Urinary bladder (tissue), 3 donors: ENCODE measurements at regions not wholly inside any gene's neighbourhood (a gene's known extent, or its start where the extent isn't known, plus 50 kb on each side); places are given as distances from the start of the nearest gene placed in this dataset.

Experiments used
- DNase-seq: peaks from one replicate; pipeline ENCODE4 v3.0.0-alpha.2; 2015; ENCODE audit errors: extremely low spot score
- H3K27ac ChIP-seq: one replicate; pipeline ENCODE4 v1.5.1; 2013; ENCODE audit warnings: low read depth, mild to moderate bottlenecking, moderate library complexity
- H3K36me3 ChIP-seq: one replicate; pipeline ENCODE4 v1.6.1; 2013; ENCODE audit warnings: mild to moderate bottlenecking, moderate library complexity; ENCODE audit not compliant: insufficient read depth
- H3K4me1 ChIP-seq: one replicate; pipeline ENCODE4 v1.6.1; 2013; ENCODE audit warnings: mild to moderate bottlenecking, moderate library complexity; ENCODE audit not compliant: insufficient read depth
- H3K4me3 ChIP-seq: one replicate; pipeline ENCODE4 v1.5.1; 2013; ENCODE audit warnings: low read depth, low read length
- WGBS: extraction: QIAGEN DNeasy Blood & Tissue Kit; methylation state at CpG from one replicate; pipeline ENCODE4 v1.1.7; 2013; 5-methylcytosine and 5-hydroxymethylcytosine counted together
- donor health status: healthy with polysubstance abuse.
- donor health status: healthy.

DNA sequence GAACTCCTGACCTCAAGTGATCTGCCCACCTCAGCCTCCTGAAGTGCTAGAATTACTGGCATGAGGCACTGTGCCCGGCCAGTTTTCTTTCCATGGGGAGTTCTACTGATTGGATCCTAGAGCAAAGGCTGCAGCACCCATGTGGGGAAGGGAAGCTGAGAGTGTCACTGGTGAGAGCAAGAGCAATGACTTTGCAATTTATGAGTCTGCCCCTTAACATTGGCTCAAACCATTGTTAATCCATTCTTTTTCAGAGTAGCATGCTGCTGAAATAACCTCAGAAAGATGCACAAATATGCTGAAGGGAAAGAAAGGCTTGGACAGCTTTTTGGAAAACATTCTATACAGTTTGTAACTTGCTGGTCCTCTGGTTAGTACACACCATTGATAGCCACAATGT, 116.4 kb upstream of the PPARGC1A start:
- no peak overlapping the region for H3K27ac ChIP-seq
- no peaks in the 10 kb centered on the region for H3K36me3 ChIP-seq
- 100% methylated on average over 1 of the region's 1 CpG for WGBS
- DNase-seq: no peak
- no peak overlapping the region for H3K4me3 ChIP-seq
- H3K4me1 ChIP-seq: no peaks in the 10 kb centered on the region

- Histone ChIP-seq H3K27ac (no peak overlapping the region), H3K4me3 (no peak overlapping the region), H3K36me3 (no peaks in the 10 kb centered on the region), H3K4me1 (no peaks in the 10 kb centered on the region)
- WGBS: 85% methylated on average over 4 of the region's 4 CpGs
- no peak for DNase-seq
These were observed 114.1 kb upstream of the PPARGC1A start for GRCh38 chr4:24003926-24004325.

- H3K27ac ChIP-seq: no peak overlapping the region
- 68% methylated on average over 3 of the region's 3 CpGs for WGBS
- no peaks in the 10 kb centered on the region for H3K4me1 ChIP-seq
- H3K36me3 ChIP-seq: no peaks in the 10 kb centered on the region
- no peak for DNase-seq
- no peak overlapping the region for H3K4me3 ChIP-seq
These were observed 113.6 kb upstream of the PPARGC1A start for GRCh38 chr4:24003496-24003895.

GRCh38 chr4:24002330-24002966, 112.6 kb upstream of the PPARGC1A start:
- 89% methylated on average over 7 of the region's 7 CpGs for WGBS
- H3K4me1 ChIP-seq: no peaks in the 10 kb centered on the region
- H3K4me3 ChIP-seq: no peak overlapping the region
- DNase-seq: no peak
- no peaks in the 10 kb centered on the region for H3K36me3 ChIP-seq
- H3K27ac ChIP-seq: no peak overlapping the region

DNA sequence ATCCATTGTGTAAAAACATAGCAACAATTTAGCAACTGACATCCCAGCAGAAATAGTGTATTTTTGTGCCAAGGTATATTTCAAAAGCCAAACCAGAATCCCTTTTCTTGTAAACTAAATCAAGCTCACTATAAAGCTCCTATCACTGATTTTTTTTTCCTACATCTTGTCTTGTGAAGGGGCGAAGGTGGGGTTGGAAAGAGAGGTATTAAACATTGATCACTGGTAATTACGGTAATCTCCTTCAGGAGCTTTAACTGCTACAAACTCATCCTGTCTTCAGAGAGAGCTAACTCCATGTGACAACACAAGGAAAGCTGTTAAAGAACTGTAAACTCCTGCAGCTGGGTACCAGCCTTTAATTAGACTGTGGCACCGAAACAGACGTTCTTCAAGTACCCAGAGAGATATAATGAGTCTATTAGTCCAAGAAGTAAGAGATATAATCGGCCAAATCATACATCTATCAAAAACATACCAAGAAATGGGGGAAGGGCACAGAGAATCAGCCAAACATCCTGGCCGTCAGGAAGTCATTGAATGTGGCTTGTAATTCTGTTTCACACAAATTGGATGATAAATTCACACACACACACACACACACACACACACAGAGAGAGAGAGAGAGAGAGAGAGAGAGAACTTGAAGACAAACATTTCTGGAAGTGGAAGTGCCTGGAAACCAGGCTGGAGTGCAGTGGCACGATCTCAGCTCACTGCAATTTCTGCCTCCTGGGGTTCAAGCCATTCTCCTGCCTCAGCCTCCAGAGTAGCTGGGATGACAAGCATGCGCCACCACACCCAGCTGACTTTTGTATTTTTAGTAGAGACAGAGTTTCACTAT, 111.9 kb upstream of the PPARGC1A start:
- Histone ChIP-seq H3K4me3 (no peak overlapping the region), H3K36me3 (no peaks in the 10 kb centered on the region), H3K27ac (no peak overlapping the region), H3K4me1 (no peaks in the 10 kb centered on the region)
- DNase-seq: no peak
- 59% methylated on average over 8 of the region's 8 CpGs for WGBS

GRCh38 chr4:24000470-24000831, 110.6 kb upstream of the PPARGC1A start:
- Histone ChIP-seq H3K27ac (no peak overlapping the region), H3K4me3 (no peak overlapping the region), H3K4me1 (no peaks in the 10 kb centered on the region), H3K36me3 (no peaks in the 10 kb centered on the region)
- WGBS: 64% methylated on average over 3 of the region's 3 CpGs
- no peak for DNase-seq

DNA sequence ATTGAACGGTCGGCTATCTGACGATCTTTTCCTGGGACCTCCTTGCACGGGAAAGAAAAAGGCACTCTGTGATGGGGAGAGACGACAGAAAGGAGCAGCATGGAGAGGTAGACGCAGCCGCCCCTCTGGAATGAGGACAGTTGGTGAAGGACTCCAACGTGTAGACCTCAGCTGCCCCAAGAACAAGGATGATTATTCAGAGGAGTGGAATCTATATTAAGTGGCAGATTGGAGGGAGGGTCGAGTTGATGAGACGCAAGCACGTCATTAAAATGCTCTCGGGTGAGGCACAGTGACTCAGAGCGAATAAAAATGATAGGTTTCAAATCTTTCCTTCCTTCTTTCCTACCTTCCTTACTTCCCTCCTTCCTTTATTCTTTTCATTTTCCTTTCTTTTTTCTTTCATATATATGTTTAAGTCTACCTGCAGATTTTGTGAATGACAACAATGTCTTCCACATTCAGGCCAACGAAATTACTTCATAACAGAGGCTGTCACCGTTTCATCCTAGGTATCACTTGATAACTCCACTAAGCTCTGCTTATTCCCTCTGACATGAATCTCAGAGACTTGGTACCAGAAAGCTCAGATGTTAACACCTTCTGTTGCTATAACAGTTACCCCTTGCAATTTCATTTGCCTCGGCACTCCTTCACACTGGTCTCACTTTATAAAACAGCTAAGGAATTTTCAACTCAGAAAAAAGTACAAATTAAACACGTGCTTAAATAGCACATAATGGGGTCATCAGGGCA, 110.0 kb upstream of the PPARGC1A start:
- H3K27ac ChIP-seq: no peak overlapping the region
- no peaks in the 10 kb centered on the region for H3K36me3 ChIP-seq
- no peak for DNase-seq
- H3K4me1 ChIP-seq: no peaks in the 10 kb centered on the region
- no peak overlapping the region for H3K4me3 ChIP-seq
- WGBS: 80% methylated on average over 17 of the region's 17 CpGs

DNA sequence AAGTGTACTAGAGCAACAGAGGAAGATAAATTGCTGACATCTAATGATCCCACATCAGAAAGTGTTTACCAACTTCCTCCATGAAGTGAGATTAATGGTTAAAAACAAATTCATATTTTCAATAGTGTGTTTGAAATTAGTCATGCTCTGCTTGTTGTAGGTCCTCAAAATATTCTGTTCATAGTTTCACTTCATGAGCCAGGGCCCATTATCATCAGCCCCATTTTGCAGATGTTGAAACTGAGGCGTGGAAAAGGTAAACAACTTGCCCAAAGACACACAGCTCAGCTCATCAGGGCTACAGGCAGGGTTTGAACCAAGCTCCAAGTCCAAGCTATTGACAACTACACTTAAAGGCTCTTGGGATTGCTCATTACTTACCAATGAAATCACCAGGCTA, 103.5 kb upstream of the PPARGC1A start:
- WGBS: 87% methylated on average over 1 of the region's 1 CpG

GRCh38 chr4:23991444-23991843, 101.6 kb upstream of the PPARGC1A start:
- Histone ChIP-seq H3K27ac (no peak overlapping the region), H3K36me3 (no peaks in the 10 kb centered on the region), H3K4me3 (no peak overlapping the region), H3K4me1 (no peaks in the 10 kb centered on the region)
- WGBS: 59% methylated on average over 1 of the region's 1 CpG
- DNase-seq: no peak

More for the DNA sequence above, 103.5 kb upstream of the PPARGC1A start:
- no peak overlapping the region for H3K27ac ChIP-seq
- H3K36me3 ChIP-seq: no peaks in the 10 kb centered on the region
- DNase-seq: no peak
- H3K4me1 ChIP-seq: no peaks in the 10 kb centered on the region
- no peak overlapping the region for H3K4me3 ChIP-seq

GRCh38 chr4:23986270-23986669, 96.4 kb upstream of the PPARGC1A start:
- Histone ChIP-seq H3K4me1 (no peaks in the 10 kb centered on the region), H3K36me3 (no peaks in the 10 kb centered on the region), H3K27ac (no peak overlapping the region), H3K4me3 (no peak overlapping the region)
- WGBS: 77% methylated on average over 5 of the region's 5 CpGs
- DNase-seq: no peak

GRCh38 chr4:23981328-23981727, 91.5 kb upstream of the PPARGC1A start:
- Histone ChIP-seq H3K36me3 (no peaks in the 10 kb centered on the region), H3K4me3 (no peak overlapping the region), H3K4me1 (no peaks in the 10 kb centered on the region), H3K27ac (no peak overlapping the region)
- no peak for DNase-seq
- 92% methylated on average over 1 of the region's 1 CpG for WGBS

- H3K27ac ChIP-seq: no peak overlapping the region
- WGBS: 80% methylated on average over 5 of the region's 5 CpGs
- H3K36me3 ChIP-seq: no peaks in the 10 kb centered on the region
- DNase-seq: no peak
- H3K4me3 ChIP-seq: no peak overlapping the region
- H3K4me1 ChIP-seq: no peaks in the 10 kb centered on the region
These were observed 89.7 kb upstream of the PPARGC1A start for GRCh38 chr4:23979534-23979933.

DNA sequence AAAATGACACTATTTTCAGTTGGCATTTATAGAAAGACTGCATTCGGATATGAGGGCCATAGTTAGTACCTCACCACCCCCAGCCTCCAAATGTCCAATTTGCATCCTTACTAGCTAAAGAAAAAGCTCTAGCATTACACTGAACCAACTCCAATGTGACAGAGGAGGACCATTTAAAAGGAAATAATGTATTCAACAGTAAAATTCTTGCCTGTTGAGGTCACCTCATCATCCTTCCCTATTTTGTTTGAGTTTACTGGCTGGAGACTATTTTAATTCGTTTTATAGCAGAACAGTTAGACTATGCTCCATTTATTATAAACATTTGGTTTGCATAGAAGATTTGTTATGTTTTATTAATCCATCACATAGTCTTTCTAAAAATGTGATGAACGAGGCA, 88.2 kb upstream of the PPARGC1A start:
- 25% methylated on average over 3 of the region's 3 CpGs for WGBS
- DNase-seq: no peak
- Histone ChIP-seq H3K36me3 (no peaks in the 10 kb centered on the region), H3K27ac (no peak overlapping the region), H3K4me1 (no peaks in the 10 kb centered on the region), H3K4me3 (no peak overlapping the region)

GRCh38 chr4:23976423-23976822, 86.6 kb upstream of the PPARGC1A start:
- Histone ChIP-seq H3K4me1 (peaks cover 3% of the 10 kb centered on the region), H3K36me3 (no peaks in the 10 kb centered on the region), H3K4me3 (no peak overlapping the region), H3K27ac (no peak overlapping the region)
- no peak for DNase-seq
- WGBS: 71% methylated on average over 2 of the region's 2 CpGs
